Activated CD4-positive, alpha-beta T cell treated with anti-CD3 and anti-CD28 coated beads, Interleukin-2, amount 50 U/mL, for 48 hours (primary cell): ENCODE measurements at regions not wholly inside any gene's neighbourhood (a gene's known extent, or its start where the extent isn't known, plus 50 kb on each side); places are given as distances from the start of the nearest gene placed in this dataset.

Source experiments
- DNase-seq, 2 experiments: peaks; one replicate each; pipeline ENCODE4 v3.0.0-alpha.2; 2020

DNA sequence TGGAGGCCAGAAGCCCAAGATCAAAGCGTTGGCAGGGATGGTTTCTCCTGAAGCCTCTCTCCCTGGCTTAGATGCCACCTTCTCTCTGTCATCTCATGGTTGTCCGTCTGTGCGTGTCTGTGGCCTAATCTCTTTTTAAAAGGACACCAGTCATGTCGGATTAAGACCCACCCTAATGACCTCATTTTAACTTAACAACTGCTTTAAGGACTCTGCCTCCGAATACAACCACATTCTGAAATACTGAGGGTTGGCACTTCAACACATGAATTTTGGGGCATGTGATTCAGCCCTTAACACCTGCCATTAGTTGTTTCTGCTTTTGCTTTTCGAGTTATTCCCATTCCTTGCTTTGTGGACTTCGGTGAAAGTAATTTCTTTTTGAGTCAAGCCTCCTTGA is 97.8 kb upstream of the SMIM21 start:
- DNase-seq: no peak

DNA sequence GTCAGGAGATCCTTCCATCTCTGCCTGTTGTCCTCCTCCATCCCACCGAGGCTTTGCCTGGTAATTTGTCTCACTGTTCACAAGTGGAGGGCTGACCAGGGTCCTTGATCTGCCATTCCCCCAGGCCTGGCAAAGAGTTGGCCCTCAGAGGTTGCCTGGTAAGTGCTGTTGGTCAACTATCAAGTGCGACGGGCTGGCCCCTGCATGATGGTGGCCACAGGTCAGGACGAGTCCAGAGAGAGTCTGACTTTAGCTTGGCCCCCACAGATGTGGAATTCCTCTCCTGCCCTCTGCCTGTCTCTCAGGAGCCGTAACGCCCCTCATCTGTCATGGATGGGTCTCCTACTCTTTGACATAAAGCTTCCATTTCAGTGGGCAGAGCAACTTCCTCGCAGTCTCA is 97.3 kb upstream of the SMIM21 start:
- no peak for DNase-seq

DNA sequence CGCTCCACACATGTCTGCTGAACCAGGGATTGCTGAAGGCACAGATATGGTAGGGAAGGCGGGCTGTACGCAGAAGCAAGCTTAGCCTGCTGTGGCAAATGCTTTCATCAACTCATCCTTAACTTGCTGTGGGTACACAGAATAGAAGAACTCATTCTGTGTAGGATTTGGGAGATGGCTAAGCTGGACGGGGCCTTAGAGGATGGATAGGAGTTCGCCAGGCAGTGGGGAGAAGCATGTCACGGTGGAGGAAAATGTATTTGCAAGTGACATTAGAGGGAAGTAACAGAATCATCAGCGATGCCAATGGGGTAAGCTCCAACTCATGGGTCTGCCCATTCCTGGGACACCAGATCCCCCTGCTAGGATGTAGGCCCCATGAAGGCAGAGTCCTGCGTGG is 96.7 kb upstream of the SMIM21 start:
- DNase-seq: no peak

DNA sequence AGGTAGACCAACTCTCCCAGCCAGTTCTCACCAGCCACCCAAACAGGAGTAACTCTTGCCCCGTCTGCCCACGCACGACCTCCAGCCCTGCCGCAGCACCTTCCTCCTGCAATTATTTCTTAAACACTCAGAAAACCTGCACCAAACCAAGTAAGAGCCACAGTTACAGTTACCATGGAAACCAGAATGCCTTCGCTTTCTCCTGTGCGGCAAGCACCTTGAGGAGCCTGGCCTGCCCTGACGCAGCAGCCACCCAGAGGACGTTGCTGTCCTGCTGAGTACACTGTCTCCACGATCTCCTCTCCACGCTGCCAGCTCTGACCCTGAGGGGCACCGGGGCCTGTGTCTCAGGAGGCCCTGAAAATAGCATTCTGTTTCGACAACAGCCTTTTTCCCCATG is 94.3 kb upstream of the SMIM21 start:
- DNase-seq: no peak

DNA sequence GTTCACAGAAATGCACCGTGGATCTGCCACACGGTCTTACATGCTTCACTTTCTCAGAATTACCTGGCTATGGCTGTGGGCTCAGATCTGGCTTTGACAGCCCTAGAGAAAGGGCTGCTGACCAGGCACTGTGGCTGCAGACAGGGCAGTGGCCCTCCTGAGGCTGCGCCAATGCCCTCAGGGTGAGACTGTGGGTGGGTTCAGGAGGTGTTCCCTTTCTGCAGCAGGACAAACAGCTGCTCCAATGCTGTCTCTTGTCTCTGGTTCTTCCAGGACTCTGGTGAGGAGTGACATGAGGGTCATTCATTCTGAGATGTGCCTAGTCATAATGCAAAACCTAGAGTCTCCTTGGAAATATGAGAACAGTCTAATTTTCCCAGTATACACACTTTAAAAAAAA is 90.5 kb upstream of the SMIM21 start:
- no peak for DNase-seq

DNA sequence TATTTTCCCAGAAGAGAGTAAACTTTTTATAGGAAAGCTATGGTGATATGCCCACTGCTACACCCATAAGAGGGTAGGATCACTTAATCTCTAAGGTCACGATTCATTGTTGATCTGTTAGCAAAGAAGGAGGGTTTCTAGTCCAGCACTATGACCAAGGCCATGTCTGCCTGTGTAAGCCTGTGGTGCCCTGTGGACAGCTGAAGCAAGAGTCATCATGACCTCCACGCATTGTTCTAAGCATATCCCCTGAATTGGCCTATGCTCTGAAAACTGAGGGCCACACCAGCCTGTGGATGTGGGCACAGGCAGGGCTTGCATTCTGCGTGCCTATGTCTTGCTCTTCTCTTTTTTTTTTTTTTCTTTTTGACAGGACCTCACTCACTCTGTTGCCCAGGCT is 89.8 kb upstream of the SMIM21 start:
- DNase-seq: no peak

DNA sequence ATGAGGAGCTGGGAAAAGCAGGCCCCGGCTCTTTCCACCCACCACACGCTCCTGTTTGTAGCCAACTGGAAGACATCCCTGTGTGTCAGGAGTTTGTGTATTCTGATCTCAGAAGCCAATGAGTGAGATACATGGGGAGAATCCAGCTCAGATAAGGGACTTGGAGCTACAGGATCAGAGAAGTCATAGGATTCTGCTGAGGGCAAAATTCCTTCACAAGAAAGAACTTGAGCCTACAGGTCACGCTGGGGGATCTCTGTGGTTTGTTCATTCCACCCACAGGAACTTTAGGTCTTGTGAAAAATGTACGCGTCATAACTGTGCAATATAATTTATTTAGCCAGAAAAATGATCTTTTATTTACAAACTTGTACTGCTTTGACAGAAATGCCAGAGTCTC is 80.1 kb upstream of the SMIM21 start:
- no peak for DNase-seq

DNA sequence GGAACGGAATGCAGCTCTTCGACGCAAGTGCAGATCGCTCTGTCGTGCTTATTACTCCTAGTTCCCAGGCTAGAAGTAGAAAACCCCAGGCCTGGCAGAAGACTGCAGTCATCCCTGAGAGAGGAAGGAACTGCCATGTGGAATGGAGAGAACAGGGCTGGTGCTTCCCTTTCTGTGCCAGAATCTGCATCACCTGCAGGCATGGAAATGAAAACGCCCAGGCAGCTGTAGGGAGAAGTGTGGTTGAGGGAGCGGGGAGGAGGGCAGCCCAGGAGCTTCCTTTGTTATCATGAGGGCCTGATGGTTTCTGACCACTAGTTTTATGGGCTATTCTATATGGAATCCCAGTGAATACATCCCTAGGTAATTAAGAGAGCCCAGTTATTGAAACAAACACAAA is 79.4 kb upstream of the SMIM21 start:
- no peak for DNase-seq

DNA sequence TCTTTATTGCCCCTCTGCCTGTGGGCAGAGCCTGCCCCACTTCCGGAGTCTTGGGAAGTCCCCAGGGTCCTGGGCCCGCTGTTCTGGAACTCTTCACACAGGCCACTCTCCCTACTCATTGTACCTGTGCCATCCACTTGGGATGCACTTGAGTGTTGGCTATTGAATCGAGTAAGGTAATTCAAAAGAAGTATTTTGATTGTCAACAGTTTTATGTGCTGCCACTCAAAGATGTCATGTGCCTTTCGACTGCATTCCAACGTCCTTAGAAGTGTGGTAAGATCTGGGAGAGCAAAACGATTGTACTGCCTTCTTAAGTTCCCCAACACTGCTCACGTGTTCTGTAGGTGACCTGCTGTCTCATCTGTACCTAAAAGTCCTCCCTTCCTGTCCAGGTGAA is 77.0 kb upstream of the SMIM21 start:
- no peak for DNase-seq

DNA sequence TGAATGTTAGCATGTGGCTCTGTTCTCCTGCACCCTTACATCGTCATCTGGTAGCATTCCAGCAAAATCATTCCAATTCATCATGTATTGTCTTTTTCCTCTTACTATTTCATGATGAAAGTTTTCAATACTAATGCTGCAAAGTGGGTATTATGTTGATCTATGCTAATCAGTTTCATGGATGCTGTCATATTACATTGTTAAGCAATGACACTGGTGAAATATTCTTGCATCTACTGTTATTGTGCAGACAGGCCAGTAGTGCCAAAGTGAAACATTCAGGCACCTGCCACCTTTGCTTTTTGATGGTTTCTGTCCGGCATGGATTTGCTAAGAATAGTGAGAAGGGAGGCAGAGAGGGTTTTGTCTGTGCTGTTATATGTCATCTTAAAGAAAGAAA is 76.1 kb upstream of the SMIM21 start:
- DNase-seq: no peak

DNA sequence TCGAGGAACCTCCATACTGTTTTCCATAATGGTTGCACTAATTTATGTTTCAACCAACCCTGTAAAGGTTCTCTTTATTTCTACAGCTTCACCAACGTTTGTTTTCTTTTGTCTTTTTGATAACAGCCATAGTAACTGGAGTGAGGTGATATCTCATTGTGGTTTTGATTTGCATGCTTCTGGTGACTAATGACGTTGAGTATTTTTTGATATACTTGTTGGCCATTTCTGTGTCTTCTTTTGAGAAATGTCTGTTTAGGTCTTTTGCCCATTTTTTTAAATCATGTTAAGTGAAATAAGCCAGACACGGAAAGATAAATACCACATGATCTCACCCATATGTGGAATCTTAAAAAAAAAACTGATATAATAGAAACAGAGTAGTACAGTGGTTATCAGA is 74.8 kb upstream of the SMIM21 start:
- no peak for DNase-seq

DNA sequence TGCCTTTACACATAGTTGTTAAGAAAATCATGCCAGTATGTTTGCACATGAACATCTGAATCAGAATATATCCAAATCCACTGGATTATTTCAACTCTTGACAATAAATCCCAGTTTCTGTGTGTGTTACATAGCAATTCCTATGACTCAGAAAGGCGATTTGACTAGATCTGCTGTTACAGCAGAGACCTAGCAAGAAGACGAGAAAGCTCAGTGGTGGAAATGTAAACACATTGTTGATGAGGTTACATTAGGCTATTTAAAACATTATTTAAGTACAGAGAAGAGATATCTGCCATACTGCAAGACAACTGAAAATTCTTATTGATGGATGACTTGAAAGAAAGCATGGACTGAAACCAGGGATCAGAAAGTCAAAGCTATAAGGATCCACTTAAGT is 73.0 kb upstream of the SMIM21 start:
- DNase-seq: no peak

DNA sequence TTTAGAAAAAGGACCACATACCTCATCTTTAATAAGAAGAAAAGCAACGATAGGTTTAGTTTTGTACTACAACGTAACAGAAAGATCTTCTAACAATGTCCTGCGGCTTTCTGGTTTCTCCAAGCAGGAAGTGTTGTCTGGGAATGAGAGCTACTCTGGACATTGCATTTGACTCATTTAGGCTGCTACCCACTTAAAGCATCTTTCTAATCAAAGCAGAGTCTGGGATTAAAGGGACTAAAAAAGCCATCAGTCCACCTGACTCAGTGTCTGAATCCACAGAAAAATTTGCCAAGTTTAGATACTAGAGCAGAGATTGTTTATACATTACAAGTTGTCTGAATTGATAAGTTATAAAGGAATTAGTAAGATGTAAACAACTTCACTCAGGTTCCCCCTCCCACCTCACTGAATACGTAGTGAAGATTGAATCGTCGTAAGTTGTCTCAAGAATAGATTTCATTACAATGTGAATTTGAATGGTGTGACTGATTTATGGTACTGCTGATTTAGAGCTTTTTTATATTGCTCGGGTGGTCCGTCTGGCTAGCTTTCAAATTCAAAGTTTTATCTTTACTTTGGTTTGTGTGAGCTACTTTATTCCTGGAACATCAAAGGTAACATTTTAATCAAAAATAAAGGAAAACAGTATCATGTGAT is 70.2 kb upstream of the SMIM21 start:
- DNase-seq: no peak

DNA sequence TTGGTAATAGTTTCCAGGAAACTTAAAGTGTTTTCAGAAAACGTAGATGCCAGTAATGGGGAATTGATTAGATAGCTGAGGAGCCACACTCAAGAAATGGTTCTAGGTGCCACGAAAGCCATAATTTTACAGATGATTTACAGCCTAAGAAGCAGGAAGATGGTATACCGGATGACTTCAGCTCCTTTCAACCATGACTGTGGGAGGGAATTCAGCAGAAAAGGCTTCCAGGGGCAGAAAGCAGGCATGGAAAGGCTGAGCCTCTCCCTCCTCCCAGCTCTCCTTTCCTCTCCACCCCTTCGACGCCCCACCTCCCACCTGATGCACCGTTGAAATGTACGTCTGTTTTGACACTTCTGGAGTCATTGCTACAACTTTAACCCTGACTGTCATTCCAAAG is 68.6 kb upstream of the SMIM21 start:
- DNase-seq: no peak

DNA sequence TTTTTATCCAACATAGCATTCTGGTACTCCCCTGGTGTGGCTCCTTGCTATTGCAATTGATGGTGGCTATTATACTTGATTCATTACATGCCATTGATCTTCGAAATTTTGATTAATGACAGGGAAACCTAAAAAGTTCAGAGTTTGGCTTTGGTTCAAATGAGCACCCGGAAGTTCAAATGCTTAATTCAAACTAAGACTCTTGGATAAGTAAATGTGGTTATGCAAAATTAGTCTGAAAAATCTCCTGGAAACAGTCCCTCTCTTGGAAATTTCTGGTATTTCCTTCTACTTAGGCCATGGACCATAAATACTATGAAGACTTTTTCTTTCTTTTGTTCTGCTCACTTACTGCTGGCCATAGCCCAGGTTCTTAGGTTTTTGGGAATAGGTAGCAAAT is 65.3 kb upstream of the SMIM21 start:
- DNase-seq: no peak

DNA sequence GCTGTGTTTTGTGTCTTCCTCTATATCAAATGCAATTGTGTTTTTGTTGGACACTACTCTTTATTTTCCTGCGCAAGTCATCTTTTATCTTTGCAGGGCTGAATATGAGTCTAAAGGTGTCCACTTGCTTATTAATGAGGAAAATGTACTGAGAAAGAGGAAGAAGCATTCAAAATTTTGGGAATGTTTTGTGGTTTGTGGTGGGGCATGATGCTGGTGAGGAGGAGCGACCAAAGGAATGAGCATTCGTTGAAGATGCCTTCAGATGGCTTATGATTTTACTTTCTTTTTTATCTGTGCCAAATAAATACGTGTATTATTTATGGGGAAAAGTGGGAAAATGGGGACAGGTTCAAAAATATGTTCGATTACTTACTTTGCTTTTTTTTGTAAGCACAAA is 63.9 kb upstream of the SMIM21 start:
- no peak for DNase-seq

DNA sequence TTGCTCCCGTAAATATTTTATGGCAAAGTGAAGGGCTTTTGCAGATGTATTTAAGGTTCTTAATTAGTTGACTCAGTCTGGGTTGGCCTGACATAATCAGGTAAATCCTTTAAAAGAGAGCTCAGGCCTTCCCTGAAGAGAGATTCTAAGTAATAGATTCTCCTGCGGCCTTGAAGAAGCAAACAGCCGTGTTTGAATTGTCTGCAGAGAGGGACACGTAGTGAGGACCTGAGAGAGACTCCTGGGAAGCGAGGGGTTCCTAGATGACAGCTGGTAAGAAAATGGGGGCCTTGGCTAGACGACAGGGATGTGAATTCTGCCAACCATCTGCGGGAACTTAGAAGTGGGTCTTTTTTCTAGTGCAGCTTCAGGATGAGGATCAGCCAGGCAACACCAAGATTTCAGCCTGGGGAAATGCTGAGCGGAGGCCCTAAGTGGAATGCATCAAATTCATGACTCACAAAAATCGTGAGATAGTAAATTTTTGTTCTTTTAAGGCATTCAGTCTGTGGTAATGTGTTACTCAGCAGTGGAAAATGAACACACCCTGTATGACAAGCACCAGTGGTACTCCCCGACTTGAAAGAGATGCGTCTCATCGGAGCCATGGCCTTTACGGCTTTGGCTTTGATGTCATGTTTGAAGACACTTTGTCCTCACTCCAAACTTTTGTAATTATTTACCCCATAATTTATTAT is 62.1 kb upstream of the SMIM21 start:
- DNase-seq: no peak

DNA sequence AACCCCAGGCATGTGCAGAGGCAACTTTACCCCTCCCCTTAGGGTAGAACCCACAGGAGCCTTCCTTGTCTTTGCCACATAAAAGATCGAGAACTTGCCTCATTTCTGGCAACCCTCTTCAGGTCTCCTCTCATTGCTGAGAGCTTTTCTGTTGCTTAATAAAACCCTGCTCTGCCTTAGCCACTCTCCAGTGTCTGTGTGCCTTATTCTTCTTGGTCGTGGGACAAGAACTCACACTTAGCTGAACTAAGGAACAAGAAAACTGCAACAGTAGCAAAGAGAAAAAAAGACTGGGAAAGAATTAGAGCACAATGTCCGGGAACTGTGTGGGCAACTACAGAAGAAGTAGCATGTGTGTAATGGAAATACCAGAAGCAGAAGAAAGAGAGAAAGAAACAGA is 56.2 kb upstream of the SMIM21 start:
- DNase-seq: no peak

DNA sequence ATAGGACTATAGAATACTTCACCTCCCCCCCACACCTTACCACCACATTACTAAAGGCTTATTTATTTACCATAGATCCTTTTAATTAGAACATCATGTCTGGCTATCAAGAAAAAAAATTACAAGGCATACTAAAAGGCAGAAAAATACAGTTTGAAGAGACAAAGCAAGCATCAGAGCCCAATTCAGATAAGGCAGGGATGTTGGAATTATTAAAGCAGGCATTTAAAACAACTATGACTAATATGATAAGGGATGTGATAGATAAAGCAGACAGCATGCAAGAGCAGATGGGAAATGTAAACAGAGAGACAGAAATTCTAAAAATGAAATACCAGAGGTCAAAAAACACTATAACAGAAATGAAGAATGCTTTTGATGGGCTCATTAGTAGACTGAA is 55.4 kb upstream of the SMIM21 start:
- DNase-seq: no peak

DNA sequence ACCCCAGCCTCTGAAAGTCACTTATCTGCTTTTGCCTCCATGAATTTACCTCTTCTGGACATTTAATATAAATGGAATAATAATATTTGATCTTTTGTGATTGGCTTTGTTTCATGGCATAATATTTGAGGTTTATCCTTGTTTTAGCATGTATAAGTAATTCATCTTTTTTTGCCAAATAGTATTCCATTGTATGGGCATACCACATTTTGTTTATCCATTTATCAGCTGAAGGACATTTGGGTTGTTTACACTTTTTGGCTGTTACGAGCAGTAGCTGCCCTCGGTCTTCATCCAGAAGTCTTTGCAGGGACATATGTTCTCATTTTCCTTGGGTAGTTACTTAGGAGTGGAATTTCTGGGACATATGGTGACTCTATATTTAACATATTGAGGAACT is 53.0 kb upstream of the SMIM21 start:
- DNase-seq: no peak

DNA sequence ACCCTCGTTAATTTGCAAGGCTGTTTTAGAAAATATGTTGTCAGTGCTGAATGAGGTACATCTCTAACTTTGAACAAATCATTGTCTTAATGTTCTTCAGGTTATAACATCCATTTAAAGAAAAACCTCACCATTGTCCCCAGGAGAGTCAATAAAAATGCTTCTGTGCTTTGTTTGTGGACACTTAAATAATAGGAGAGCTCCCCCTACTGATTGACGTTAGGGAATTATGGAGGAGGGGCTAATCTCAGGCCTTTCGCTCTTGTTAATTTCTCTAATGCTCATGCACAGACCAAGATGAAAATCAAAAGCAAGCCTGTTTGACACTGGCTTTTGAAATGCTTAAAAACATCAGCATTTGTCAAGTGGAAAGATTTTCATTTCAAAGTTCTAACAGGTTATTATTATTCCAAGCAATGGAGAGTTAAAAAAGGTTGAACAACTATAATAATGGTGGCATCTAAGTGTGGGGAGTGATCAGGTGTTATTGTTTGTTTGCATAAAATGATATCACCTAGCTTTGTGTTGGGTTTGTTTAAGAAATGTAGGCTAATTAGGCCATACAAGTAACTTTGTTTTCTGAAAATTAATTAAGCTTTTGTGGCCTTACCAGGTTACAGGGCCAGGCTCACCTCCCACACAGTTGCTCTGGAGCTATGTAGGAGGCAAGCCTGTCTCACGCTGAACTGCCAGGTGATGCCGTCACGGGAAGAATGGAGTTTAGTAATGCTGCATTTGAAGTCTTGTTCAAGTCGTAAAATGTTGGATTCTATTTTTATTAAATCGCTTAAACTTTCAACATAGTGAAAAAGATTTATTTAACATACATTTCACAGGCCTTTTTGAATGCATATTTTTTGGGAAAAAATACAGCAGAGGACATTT is 51.7 kb upstream of the SMIM21 start:
- DNase-seq: no peak

DNA sequence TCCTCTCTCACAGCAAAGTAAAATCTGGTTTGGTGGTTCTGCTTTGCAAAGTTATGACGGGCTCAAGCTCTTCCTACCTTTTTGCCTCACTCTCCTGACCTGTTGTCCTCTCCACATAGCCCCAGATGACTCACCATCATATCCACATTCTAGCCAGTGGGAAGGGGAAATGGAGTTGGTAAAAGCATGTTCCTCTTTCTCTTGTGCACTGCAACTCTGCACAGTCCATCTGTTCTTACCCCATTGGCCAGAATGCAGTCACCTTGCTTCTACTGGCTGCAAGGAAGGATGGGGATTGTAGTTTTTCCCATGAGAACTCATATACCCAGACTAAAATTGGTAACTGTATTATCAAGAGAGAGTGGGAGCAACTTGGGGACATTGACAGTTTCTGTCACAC is 50.4 kb upstream of the SMIM21 start:
- DNase-seq: no peak
